ENCODE measurements at regions not wholly inside any gene's neighbourhood (a gene's known extent, or its start where the extent isn't known, plus 50 kb on each side); places are given as distances from the start of the nearest gene placed in this dataset.
"Not testable (repeated sequence)": the region's sequence is repeated elsewhere in the genome, so short reads cannot be mapped to it uniquely, and the experiment has no call there.

GRCh38 chr4:72777436-72777835, 208.4 kb upstream of the ADAMTS3 start:
- DNase-seq (ENCODE audit: low spot score), result no peak

DNA sequence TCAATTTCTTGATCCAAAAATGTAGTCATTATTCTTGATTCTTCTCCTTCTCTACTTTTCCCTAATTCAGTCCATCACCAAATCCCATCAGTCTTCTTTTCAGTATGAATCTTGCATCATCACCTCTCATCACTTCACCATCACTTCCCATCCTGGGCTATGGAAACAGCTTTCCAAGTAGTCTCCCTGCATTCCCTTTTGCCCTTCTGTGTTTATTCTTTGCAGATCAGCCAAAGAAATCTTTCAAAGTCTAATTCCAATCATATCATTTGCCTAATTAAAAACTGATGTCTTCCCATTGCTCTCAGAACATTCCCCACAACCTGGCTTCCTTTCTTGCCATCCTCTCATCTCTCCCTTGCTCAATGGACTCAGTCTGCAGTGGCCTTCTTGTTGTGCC, 201.7 kb upstream of the ADAMTS3 start:
- no peak for DNase-seq (ENCODE audit: low spot score)

- no peak for DNase-seq (ENCODE audit: low spot score)
Measured at GRCh38 chr4:72768364-72768763, 199.3 kb upstream of the ADAMTS3 start.

DNA sequence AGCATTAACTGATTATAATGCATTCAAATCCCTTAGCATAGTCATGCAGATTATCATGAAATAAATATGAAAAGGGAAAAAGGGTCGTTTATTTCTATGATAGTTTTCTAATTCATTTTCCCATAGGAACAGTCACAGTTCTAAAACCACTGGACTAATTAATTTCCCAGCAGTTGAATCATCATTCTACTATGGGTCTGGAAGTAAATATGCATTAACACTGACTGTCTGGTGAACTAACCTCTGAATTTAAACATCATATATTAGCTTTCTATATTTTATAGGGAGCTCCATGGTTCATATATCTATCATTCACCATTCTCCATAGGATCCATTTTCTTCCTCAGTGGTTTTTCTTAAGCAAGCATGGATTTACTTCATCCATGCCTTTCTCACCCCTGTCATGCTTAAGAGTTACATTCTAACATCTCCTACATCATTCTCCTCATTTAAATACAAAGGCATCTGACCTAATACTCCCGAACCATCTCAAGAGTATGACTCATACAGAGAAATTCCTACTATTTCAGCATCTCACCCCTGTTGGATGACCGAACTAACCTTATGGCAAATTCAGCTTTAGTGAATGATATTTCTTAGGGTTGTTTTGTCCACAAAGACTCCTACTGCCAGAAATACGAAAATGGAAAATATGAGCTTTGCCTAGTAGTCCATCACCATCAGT, 198.7 kb upstream of the ADAMTS3 start:
- DNase-seq (ENCODE audit: low spot score), result no peak

- not testable (repeated sequence) for DNase-seq (ENCODE audit: low spot score)
Measured at GRCh38 chr4:72765788-72766187, 196.8 kb upstream of the ADAMTS3 start.

GRCh38 chr4:72761368-72762038, 192.5 kb upstream of the ADAMTS3 start:
- no peak for DNase-seq (ENCODE audit: low spot score)

GRCh38 chr4:72753414-72753813, 184.4 kb upstream of the ADAMTS3 start:
- DNase-seq (ENCODE audit: low spot score), result not testable (repeated sequence)

- DNase-seq (ENCODE audit: low spot score), result no peak
Measured at GRCh38 chr4:72744103-72744725, 175.2 kb upstream of the ADAMTS3 start.

DNA sequence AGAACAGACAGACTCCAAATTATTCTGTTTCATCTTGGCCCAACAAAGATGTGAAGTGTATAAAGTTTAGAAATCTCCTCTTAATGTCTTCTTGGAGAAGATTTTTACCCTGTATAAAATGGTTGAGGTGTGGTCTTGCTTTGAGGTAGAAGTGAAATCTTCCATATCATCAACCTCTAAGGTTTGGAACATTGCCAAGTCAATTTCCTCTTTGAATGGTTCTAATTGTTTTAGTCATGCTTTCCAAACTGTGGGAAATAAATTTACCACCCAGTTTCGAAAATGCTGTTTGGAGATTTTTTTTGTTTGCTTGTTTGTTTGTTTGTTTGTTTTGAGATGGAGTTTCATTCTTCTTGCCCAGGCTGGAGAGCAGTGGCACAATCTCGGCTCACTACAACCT, 174.1 kb upstream of the ADAMTS3 start:
- no peak for DNase-seq (ENCODE audit: low spot score)

DNA sequence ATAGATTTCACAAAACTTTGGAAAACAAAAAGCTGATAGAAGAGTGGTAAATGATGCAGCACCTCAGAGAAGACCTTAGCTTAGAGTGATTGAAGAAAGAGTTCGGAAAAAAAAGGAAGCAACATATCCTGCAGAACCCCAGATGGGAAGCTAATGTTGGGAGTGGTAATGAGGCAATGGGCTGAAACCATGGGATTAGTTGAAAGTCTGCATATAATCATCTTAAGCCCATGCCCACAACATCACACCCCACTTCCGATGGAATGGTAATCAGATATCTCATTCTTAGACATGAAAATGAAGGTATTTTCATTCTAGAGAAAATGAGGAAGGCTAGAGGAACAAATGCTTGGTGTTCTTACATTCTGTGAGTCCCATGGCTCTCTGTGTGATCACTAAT, 146.3 kb upstream of the ADAMTS3 start:
- DNase-seq (ENCODE audit: low spot score), result no peak

DNA sequence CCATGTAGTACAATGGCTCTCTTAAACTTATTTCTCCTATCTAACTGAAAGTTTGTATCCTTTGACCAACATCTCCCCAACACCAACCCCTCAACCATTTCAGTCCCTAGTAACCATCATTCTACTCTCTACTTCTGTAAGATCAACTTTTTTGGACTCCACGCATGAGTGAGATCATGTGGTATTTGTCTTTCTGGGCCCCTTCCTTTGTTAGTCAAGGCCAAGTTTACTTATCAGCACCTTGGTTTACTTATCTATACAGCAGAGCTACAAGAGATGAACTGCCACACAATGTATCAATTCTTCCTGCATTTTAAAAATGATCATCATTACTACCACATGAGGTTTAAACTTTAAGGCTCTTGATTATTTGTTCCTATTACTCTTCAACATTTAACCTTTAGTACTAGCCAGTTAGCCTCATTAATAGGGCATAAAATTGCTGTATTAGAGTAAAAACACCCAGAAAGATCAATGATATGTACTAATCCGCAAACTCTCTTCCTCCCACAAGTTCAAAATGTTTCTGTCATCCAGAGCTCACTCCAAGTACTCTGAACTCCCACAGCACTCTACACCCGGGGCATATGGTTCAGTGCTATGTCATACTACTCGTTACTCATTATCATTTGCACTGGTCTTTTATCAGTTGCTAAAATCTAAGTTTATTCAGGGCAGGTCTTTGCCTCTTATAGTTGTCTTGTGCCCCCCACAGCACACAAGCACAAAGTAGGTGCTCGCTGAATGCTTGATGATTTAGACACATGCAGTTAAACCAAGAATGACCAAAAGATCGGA, 145.7 kb upstream of the ADAMTS3 start:
- DNase-seq (ENCODE audit: low spot score), result no peak

- no peak for DNase-seq (ENCODE audit: low spot score)
Measured at GRCh38 chr4:72712997-72713396, 144.0 kb upstream of the ADAMTS3 start.

- DNase-seq (ENCODE audit: low spot score), result no peak
Measured at GRCh38 chr4:72709475-72709874, 140.5 kb upstream of the ADAMTS3 start.

DNA sequence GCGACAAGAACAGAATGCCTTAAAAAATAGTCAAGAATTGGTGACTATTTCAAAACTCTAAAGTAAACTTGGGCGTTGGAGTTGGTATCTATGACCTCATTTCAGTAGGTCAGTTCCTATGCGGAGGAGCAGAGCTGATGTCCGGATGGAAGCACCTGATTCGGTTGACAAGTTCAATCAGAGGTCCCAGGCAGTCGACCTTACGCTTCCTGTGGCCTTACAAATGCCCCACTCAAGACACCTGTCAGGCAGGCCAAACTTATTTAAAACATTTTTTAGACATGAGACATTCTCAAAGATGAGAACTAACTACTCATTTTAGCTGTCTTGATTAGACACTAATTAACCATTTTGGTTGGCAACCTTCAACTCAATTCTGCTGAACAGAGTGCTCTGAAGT, 137.7 kb upstream of the ADAMTS3 start:
- no peak for DNase-seq (ENCODE audit: low spot score)

DNA sequence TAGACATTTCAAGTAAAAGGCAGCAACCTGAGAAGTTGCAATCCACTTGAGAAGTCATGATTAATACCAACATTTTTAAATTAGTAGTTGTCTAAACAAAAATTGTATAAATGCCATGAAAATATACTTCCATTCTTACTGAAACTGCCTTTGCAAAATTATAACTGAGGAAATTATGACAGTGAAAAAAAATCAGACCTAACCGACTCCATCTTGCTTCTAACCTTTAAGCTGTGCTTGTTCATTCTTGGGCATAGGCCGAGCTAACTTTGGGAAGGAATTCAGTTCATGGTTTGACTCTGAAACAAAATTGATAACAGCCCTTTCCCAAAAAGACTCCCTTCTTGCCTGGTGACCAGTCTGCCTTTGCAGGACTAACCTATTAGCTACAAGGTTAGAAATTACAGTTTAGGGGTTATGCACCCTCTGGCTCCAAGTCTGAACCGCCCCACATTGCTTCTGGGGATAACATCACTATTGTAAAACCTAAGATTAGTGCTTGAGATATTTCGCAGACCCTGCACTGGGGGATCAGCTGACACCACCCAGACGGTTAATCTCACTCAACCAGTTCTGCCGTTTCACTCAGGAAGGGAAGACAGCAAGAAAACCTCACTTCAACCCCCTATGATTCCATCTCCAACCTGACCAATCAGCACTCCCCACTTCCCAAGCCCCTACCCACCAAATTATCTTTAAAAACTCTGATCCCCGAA, 136.1 kb upstream of the ADAMTS3 start:
- not testable (repeated sequence) for DNase-seq (ENCODE audit: low spot score)

GRCh38 chr4:72702948-72703347, 133.9 kb upstream of the ADAMTS3 start:
- DNase-seq (ENCODE audit: low spot score), result no peak

DNA sequence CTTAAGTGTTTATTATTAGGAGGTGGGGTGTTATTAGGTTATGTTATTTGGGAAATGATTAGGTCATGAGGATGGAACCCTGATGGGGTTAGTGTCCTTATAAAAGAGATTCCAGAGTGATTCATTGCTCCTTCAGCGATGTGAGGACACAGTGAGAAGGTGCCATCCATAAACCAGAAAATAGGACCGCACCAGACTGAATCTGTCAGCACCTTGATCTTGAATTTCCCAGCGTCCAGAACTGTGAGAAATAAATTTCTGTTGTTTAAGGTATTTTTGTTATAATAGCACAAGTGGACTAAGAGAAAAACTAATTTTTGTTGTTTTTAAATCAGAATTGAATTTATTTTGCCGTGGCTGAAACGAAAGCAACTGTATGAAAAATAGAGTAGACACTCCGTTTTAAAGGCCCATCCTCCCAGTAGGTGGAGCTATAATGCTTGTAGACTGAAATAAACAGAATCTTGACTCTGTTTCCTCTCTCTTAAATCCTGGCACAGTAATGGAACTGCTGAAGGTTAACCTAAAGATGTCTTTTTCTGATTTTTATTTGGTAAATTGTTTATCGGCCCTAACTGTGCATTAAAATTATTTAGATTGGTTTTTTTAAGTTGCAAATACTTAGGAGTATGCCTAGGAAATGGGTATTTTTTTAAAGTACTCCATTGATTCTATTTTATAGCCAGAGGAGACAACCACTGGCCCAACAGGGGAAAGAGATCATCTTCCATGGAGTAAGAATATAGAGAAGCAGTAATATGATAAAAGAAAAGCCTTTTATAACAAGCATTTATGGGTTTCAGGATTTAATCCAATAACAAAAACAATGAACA, 133.2 kb upstream of the ADAMTS3 start:
- peak; percentile 10 for DNase-seq (ENCODE audit: low spot score)

DNA sequence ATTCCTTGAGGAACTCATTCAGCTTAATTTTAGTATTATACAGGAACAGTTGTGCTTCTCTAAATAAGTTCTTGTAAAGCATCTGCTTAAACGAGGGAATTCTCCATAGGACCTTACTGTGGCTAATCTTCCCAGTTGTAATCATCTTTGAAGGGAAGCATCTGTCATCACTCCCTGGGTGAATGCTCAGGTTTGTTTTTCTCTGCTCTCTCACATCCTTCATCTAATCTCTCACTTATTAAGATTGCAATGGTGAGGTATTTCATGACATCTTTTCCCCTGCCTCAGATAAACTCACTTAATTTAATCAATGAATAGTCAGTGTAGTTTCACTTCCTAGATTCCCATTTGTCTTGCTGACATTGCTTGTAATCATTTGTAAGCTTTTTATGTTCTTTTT, 121.8 kb upstream of the ADAMTS3 start:
- no peak for DNase-seq (ENCODE audit: low spot score)

DNA sequence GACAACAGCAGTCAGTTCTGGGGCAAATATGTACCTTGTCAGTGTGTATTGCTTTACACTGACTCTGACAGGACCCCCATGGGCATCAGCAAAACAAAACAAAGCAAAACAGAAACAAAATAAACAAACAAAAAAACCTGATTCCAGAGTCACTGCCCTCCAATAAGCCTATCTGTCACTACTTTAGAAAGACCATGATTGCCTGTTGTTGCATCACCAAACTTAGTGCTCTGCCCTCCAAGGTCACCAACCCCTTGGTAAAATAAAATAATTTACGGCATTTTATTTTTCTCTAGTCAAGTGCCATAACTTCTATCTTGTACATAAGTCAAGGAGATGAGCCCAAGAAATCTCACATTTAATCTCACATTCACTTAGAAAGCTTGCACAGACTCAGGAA, 120.9 kb upstream of the ADAMTS3 start:
- DNase-seq (ENCODE audit: low spot score), result no peak

- DNase-seq (ENCODE audit: low spot score), result not testable (repeated sequence)
Measured at GRCh38 chr4:72686390-72686789, 117.4 kb upstream of the ADAMTS3 start.

DNA sequence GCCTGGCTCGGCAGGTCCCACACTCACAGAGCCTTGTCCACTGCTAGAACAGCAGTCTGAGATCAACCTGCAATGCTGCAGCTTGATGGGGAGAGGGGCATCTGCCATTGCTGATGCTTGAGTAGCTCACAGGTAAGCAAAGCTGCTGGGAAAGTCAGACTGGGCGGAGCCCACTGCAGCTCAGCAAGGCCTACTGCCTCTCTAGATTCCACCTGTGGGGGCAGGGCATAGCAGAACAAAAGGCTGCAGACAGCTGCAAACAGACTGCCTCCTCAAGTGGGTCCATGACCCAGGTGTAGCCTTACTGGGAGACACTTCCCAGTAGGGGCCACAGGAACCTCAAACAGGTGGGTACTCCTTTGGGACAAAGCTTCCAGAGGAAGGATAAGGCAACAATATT, 110.6 kb upstream of the ADAMTS3 start:
- DNase-seq (ENCODE audit: low spot score), result no peak
